A673 (cell line): ENCODE measurements at regions not wholly inside any gene's neighbourhood (a gene's known extent, or its start where the extent isn't known, plus 50 kb on each side); places are given as distances from the start of the nearest gene placed in this dataset.

ENCODE experiments used
- CTCF ChIP-seq: fragments of 300-800, 200-600 bp; sonication (generic); conservative IDR thresholded peaks from 2 replicates; pipeline ENCODE4 v1.5.1; 2017; ENCODE audit warnings: low read depth, mild to moderate bottlenecking, antibody characterized with exemption, low read length, moderate library complexity, mixed read lengths
- EZH2 ChIP-seq: fragments of 200-600 bp; sonication (generic); IDR thresholded peaks from 2 replicates; pipeline ENCODE4 v1.6.1; 2017; ENCODE audit warnings: borderline replicate concordance, low read depth, mild to moderate bottlenecking, mixed read lengths, antibody characterized with exemption, low read length; ENCODE audit not compliant: poor library complexity, severe bottlenecking

GRCh38 chr10:83994325-83994724 lies 145.0 kb upstream of the GHITM start:
- TF ChIP-seq CTCF (no peak), EZH2 (no peak)
